HPDE6-E6E7 (cell line): ENCODE measurements at regions not wholly inside any gene's neighbourhood (a gene's known extent, or its start where the extent isn't known, plus 50 kb on each side); places are given as distances from the start of the nearest gene placed in this dataset.

ENCODE experiments used
- DNase-seq: peaks from one replicate; pipeline ENCODE4 v3.0.0; 2011; ENCODE audit warnings: missing footprints; ENCODE audit errors: extremely low spot score

DNA sequence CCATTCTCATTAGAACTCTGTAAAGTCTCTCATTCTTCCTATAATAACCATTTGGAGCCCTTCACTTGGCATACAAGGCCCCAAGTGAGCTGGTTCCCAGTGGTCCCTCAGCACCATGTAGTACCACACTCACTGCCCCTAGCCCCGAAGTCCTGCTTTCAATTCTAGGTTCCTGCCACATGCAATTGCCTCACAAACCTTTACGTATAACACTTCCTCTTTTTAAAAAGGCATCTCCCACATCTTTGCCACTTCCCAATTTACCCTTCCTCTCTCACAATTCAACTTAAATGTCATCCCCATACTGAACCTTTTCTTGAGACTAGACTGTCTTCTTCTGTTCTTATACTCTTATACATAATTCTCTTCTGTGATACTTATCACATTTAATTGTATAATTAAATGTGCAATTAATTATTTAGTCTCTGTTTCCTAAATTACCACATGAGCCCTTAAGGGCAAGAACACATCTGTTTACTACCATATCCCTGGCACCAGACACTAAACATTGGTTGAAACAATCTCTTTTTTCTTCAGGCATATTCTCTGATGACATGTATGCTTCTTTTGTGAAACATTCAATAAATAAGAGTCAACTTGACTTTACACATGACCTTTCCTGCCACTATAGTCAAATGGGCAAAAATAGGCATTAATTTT, 304.0 kb downstream of the SPRY2 start:
- DNase-seq: no peak

GRCh38 chr13:80035096-80035495, 305.8 kb downstream of the SPRY2 start:
- DNase-seq: no peak

- no peak for DNase-seq
Observed at GRCh38 chr13:80033951-80034350, 307.0 kb downstream of the SPRY2 start.

DNA sequence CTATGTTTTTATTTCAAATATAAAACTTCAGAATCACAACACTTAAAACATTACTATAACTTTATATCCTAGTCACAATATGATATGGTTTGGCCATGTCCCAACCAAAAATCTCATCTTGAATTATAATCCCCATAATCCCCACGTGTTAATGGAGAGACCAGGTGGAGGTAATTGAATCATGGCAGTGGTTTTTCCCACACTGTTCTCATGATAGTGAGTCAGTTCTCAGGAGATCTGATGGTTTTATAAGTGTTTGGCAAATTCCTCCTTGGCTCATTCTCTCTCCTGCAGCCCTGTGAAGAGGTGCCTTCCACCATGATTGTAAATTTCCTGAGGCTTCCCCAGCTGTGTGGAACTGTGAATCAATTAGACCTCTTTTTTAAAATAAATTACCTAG, 307.6 kb downstream of the SPRY2 start:
- DNase-seq: no peak

GRCh38 chr13:80030491-80030890, 310.4 kb downstream of the SPRY2 start:
- DNase-seq: no peak

- DNase-seq: no peak
Observed at GRCh38 chr13:80029170-80029569, 311.8 kb downstream of the SPRY2 start.

DNA sequence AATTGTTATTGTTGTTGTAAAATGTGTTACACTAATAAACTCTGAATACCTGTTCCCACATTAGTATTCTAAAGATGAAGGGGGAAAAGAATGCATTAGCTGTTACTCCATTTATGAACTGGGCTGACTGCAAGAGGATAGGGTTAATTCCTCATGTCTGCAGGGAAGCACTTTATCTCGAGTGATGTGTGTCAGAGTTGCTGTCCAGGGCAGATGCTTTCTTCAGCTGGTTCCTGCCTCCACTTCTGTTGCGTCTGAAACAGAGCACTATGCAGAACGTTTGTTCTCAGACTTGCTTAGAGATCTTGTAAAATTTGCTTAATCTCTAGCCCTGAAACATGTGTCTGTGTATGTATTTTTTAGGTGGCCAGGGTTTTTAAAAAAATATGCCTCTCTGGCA, 318.8 kb downstream of the SPRY2 start:
- no peak for DNase-seq

DNA sequence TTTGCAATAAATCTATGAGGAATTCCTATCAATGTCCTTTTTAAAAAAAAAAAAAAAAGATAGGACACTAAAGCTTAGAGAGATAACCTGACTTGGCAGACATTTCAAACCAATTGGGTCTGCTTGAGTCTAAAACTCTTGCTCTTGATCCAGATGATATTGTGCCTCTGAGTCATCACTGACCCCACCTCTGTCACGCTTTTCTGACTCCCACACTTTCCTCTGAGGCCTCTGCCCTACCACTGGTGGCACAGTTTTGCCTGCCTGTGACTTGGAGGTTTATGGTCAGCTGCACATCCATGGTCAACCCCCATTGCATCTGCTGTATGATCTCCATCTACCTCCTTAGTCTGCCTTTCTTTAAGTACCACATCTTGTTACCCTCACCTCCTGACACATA, 328.7 kb downstream of the SPRY2 start:
- DNase-seq: no peak

DNA sequence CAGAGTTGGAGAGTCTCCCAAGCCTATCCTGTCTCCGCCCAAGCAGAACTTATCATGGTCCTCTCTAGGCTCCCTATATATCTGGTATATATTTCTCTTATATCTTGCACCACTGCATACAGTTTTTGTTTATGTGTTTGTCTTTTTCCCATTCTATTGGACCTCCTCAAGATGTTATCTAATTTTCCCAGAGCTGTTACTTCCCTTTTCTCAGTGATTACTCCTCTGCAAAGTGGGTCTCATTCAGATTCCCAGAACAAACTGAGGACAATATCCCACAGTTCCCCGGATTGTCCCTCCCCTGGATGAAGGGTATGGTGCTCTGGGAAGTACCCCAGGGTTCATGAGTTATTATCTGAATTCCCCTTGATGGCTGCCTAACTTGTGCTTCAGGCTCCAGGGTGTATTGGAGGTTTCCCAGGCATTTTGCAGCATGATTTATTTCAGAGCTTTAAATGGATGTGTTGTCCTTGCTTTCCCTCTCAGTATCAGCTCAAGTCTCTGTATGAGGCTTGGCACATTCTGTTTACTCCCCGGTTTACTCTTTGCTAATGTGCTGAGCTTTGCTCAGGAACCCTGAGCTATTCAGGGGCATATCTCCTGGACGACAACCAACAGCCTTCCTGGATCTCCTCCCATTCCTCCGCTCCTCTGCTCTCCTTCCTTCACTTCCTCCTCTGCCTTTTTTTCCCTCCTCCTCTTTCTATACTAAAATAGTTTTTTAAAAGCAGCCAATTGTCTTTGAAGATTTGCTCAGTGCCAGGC, 329.3 kb downstream of the SPRY2 start:
- DNase-seq: no peak

DNA sequence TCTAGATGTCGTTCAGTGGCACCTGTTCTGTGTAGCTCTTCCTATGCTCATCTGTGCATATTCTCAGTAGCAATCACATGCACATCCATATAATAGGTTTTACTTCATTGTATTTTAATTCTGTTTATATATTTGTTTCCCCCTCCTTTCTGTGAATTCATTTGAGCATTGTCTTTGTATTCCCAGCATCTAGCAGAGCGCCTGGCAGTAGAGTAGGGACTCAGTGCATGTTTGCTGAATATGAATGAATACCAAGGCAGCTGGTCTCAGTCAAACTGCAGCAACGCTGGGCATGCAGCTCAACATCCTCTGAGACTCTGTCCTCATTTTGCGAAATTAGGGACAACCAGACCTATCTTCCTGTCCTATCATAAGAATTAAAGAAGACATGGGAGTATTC, 330.1 kb downstream of the SPRY2 start:
- no peak for DNase-seq

DNA sequence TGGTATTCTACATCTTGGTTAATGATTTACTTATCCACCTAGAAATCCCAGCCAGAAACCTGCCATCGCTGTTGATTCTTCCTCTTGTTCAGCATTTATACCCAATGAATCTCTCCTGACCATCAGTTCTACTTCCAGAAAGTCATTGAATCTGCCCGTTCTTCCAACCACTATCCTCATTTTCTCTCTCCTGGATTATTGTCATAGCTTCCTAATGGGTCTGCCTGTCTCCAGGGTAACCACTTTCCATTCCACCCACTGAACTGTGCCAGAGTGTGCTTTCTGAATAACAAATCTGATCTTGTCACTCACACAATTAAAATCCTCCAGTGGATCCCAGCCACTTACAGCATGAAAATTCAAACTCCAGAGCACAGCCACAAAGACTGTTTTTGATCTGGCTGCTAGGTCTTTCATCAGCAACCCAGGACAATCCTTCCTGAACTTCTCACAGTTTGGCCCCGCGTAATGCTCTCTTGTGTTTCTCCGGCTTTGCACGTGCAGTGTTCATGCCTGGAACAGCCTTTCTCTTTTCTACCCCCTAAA, 330.6 kb downstream of the SPRY2 start:
- DNase-seq: no peak

DNA sequence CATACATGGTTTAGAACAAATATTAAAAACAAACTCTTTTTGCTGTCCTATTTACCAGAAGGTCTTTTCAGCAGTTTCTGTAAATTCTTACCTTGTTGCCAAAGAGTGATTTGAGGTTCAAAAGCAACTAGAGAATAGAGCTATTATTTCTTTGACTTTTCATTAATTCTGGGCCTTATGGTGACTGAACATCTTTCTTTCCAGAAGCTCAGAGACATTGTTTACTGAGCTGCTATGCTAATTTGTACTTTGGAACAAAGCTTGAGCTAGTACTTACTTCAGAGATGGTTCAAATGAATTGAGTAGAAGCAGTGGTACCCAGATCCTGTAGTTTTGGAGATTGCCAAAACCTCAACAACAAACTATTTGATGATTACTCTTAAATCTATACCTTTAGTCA, 331.2 kb downstream of the SPRY2 start:
- no peak for DNase-seq

GRCh38 chr13:80006940-80007339, 334.0 kb downstream of the SPRY2 start:
- no peak for DNase-seq

DNA sequence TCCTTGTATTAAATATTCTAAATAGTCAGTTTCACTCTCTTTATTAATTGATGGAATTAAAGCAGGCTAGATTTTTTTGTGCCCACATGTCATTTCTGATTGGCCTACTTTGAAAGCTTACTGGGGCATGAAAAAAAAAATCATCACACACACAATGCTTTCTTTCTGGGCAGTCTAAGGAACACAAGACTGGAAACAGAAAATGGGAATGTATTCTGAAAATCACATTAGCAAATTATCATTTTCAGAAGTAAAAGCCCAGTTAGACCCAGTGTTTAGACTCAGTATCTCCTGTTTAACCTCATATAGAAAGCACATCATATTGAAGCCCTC, 339.4 kb downstream of the SPRY2 start:
- no peak for DNase-seq

GRCh38 chr13:80000684-80001509, 340.0 kb downstream of the SPRY2 start:
- no peak for DNase-seq

DNA sequence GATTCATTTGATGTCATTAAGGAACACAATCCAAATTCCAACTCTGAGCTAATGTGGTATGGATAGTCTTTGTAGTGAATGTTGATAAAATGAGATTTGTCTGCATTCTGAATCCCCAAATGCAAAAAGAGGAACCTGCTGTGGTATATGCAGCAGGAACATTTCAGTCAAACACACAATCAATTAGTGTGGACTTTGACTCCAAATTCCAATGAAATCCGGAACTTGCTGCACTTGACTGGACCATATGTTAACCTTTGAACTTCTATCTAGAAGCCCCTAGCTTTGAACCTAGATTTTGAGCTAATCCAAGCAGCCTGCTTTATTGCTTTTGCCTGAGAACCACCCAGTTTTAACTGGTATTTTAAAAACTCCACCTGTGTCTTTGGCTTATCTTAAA, 341.3 kb downstream of the SPRY2 start:
- DNase-seq: no peak

DNA sequence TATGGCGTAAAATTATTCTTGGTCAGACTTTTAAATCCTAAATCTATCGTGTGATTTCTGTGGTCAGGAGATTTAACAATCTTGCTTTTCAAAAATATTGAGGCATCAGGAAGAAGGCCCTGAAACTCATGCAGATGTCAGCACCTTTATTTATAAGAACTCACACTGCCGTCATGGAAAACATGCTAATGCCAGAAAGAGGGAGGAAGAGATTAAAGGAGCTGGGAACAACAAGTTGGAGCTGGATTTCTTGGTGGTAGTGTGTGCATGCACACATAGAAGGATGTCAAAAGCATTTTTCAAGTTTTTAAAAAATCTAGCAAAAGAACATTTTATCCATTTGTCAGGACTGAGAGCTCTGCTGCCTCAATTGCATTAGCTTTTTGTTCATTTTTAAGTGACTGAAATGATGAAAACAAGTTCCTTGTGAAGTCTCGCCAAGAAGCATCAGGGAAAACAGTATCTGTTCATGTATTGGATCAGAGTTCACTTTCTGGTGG, 342.5 kb downstream of the SPRY2 start:
- no peak for DNase-seq

DNA sequence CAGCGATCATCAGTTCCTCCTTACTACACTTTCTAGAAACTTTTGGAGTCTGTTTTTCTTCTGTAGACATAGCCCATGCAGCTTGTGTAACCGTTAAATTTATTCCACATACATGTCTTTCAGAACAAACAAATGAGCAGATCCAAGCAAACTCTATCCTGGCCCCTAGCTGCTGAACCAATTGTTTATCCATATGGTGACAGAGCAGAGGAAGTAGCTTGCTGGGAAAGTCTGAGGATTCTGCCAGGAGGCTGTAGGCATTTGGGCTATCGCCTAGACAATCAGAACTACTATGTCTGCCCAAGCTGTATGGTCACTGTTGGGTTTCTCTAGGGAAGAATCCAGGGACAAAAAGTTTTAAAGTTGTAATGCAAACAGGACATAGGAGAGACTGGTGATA, 343.7 kb downstream of the SPRY2 start:
- no peak for DNase-seq

GRCh38 chr13:79995334-79995733, 345.6 kb downstream of the SPRY2 start:
- DNase-seq: peak; percentile 32

GRCh38 chr13:79992111-79992510, 348.8 kb downstream of the SPRY2 start:
- no peak for DNase-seq

- DNase-seq: no peak
Observed at GRCh38 chr13:79990048-79990447, 350.9 kb downstream of the SPRY2 start.

DNA sequence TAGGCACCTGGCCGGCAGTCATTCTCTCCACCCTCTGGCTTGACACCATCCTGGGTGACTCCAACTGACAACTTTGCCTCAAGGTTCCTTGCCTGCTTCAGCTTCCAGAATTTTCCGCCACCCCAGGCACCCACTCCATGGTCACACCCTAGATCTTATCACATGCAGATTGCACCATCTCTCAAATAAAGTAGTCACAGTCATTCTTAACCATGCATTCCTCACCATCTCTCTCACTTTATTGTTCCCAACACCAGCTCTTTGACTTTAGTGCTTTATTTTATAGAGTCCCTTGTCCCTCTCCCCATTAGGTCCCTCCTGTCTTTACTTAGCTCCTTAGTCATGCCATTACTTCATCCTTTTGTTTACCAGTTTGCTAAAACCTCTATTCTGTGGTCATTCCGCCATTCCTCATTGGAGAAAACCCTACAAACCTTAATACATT, 351.7 kb downstream of the SPRY2 start:
- no peak for DNase-seq
